ENCODE measurements at regions not wholly inside any gene's neighbourhood (a gene's known extent, or its start where the extent isn't known, plus 50 kb on each side); places are given as distances from the start of the nearest gene placed in this dataset.
A peak's percentile ranks its signal among the peaks of the same experiment; 100 is the strongest.

DNA sequence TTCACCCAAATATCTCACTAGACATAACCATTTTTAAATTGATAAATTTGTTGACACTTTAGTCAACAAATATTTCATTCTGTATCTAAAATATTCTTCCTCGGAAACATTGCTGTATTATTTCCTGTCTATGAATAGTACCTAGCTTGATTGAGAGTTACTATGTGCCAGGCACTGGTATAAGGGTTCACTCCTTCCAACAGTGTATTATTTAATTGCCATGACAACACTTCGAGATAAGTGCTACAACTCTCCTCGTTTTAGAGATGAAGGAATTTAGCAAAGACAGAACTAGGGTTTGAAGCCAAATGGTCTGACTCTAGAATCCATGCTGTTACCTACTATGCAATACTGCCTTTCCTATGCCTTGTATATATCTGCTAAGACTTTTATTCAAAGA is 287.2 kb downstream of the YTHDC2 start:
- WGBS, 2 donors, result 63 to 67% methylated on average over 3 of the region's 3 CpGs
- DNase-seq (ENCODE audit: low spot score in 2 of 2), result no peak
- H3K4me3 ChIP-seq (ENCODE audit: low read depth, poor library complexity, severe bottlenecking), result no peak overlapping the region
- TF ChIP-seq, protein P1, sequence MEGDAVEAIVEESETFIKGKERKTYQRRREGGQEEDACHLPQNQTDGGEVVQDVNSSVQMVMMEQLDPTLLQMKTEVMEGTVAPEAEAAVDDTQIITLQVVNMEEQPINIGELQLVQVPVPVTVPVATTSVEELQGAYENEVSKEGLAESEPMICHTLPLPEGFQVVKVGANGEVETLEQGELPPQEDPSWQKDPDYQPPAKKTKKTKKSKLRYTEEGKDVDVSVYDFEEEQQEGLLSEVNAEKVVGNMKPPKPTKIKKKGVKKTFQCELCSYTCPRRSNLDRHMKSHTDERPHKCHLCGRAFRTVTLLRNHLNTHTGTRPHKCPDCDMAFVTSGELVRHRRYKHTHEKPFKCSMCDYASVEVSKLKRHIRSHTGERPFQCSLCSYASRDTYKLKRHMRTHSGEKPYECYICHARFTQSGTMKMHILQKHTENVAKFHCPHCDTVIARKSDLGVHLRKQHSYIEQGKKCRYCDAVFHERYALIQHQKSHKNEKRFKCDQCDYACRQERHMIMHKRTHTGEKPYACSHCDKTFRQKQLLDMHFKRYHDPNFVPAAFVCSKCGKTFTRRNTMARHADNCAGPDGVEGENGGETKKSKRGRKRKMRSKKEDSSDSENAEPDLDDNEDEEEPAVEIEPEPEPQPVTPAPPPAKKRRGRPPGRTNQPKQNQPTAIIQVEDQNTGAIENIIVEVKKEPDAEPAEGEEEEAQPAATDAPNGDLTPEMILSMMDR (IDR thresholded peaks at IDR 0.05), result no peak
- no peak for TF ChIP-seq POLR2A (IDR thresholded peaks at IDR 0.05)
- intact Hi-C loops (cut with DNase I; ENCODE audit: low total_unique reads), result no loop called here

DNA sequence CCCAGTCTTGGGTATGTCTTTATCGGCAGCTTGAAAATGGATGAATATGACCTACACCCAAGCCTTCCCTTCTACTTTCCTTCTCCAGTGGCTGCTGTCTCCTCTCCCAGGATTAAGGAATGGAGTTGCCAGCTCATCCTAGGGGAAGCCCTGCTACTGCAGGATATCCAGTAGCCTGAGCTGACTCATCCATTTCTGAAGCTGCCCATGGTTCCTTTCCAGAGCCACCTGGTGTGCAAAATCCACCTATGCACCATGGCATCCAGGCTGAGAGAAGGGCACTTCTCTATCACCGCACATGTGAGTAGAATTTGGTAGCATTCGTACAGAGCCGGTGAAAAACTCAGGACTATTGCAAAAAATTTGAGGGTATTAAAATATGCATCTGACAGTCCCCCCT is 290.8 kb downstream of the YTHDC2 start:
- TF ChIP-seq, protein P1 (IDR thresholded peaks at IDR 0.05), result no peak
- no peak for TF ChIP-seq POLR2A (IDR thresholded peaks at IDR 0.05)
- DNase-seq (ENCODE audit: low spot score in 2 of 2), result no peak
- no peak overlapping the region for H3K4me3 ChIP-seq (ENCODE audit: low read depth, poor library complexity, severe bottlenecking)
- 74% methylated on average over 4 of the region's 4 CpGs for WGBS, 2 donors
- intact Hi-C loops (cut with DNase I; ENCODE audit: low total_unique reads), result no loop called here

DNA sequence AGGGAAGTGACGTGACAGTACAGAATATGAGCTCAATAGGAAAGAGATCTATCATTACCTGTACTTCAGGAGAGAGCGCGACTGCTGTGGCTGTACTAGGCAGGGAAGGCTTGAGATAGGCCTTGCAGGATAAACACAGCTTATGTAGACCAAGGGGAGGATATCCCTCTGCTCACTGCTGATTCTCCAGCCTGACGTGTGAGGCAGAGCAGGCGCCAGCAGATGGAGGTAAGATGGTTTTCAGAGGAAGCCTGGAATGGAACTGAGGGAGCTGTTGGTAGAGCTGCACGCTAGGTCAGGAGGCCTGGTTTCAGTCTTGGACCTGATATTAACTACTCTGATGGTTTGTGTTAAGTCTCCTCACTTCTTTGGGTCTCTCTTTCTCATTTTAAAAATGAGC is 291.4 kb downstream of the YTHDC2 start:
- WGBS, 2 donors, result 86 to 89% methylated on average over 6 of the region's 6 CpGs
- no peak overlapping the region for H3K4me3 ChIP-seq (ENCODE audit: low read depth, poor library complexity, severe bottlenecking)
- TF ChIP-seq POLR2A (IDR thresholded peaks at IDR 0.05), result no peak
- TF ChIP-seq, protein P1 (IDR thresholded peaks at IDR 0.05), result no peak
- intact Hi-C loops (cut with DNase I; ENCODE audit: low total_unique reads), result no loop called here
- no peak for DNase-seq (ENCODE audit: low spot score in 2 of 2)

DNA sequence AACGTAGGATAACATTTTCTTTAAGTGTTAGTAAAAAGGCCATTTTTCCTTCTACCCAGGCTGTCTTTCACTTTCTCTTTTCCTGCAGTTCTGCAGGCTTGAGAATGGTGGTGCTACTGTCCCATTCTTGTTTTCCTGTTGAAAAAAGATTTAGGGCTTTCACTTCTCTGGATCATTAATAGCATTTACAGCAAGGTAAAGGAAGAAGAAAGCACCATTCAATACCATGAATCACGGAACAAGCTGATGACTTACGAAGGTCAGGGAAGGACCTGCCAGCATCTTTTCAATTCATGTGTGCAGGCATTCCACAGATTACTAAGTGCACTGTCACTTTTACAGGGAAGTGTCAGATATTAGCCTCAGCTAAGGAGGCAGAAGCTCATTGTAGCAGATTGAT is 292.8 kb downstream of the YTHDC2 start:
- intact Hi-C loops (cut with DNase I; ENCODE audit: low total_unique reads), result no loop called here
- TF ChIP-seq, protein P1 (IDR thresholded peaks at IDR 0.05), result no peak
- no peak for TF ChIP-seq POLR2A (IDR thresholded peaks at IDR 0.05)
- H3K4me3 ChIP-seq (ENCODE audit: low read depth, poor library complexity, severe bottlenecking), result no peak overlapping the region
- WGBS, 2 donors, result 22 to 23% methylated on average over 3 of the region's 3 CpGs
- no peak for DNase-seq (ENCODE audit: low spot score in 2 of 2)

DNA sequence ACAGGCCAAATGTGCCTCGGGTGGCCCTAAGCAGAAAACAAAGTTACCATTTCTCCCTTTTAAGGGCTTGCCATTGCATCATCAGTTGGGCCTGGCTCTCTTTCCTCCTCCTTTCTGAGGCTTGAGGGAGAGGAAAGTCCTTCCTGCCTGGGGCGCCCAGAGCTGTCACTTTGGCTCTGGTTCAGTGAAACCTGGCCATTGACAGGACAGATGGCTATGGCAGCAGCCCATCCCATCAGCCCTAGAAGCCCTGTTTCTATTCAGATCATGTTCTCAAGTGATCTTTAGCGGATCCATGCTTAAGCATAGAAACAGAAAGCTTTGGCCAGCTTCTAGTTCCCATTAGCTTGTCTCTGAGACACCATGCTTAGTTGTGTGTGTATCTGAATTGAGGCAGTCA is 293.4 kb downstream of the YTHDC2 start:
- peak in 1 of 2 donors; percentile 14 for DNase-seq (ENCODE audit: low spot score in 2 of 2)
- H3K4me3 ChIP-seq (ENCODE audit: low read depth, poor library complexity, severe bottlenecking), result no peak overlapping the region
- intact Hi-C loops (cut with DNase I; ENCODE audit: low total_unique reads), result no loop called here
- 29 to 52% methylated on average over 3 of the region's 3 CpGs for WGBS, 2 donors
- TF ChIP-seq POLR2A (IDR thresholded peaks at IDR 0.05), result no peak
- TF ChIP-seq, protein P1 (IDR thresholded peaks at IDR 0.05), result no peak

DNA sequence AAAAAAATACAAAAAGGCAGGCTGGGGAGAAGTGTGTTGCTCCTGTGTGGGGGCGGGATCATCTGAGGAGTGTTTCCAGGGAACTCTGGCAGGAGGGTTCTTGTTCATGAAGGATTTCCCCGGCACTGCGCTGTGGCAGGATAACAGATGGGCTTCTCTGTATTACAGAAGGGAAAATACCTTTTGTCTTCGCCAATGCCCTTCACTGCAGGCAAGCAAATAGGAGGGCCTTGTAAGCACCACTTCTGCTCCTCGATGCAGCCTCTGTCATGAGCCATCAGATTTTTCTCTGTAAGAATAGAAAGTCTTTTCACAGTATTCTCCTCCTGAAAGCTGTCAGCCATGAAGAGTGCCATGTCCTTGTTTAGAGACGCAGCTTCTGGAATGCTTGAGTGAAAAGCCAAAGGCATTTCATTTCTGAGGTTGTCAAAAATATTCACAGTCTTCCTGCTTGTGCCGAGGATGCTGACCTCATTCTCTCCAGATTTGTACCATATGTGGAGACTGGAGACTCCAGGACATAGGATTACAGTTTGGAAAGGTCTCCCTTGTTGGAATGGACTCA is 294.0 kb downstream of the YTHDC2 start:
- H3K4me3 ChIP-seq (ENCODE audit: low read depth, poor library complexity, severe bottlenecking), result no peak overlapping the region
- intact Hi-C loops (cut with DNase I; ENCODE audit: low total_unique reads), result no loop called here
- no peak for DNase-seq (ENCODE audit: low spot score in 2 of 2)
- TF ChIP-seq, protein P1 (IDR thresholded peaks at IDR 0.05), result no peak
- TF ChIP-seq POLR2A (IDR thresholded peaks at IDR 0.05), result no peak
- 33 to 41% methylated on average over 7 of the region's 7 CpGs for WGBS, 2 donors
